OCI-LY7 (cell line): ENCODE measurements at regions not wholly inside any gene's neighbourhood (a gene's known extent, or its start where the extent isn't known, plus 50 kb on each side); places are given as distances from the start of the nearest gene placed in this dataset.

Experiments used
- BruUV-seq: library from RNA; stranded (reverse); fragments of 400-500 nt; replicated peaks from 2 replicates; lab custom pipeline; 2021; lab: Mats Ljungman, UMichigan
- CTCF ChIA-PET: fragments of 300-600 bp; sonication (Branson Sonifier 250); formaldehyde crosslinking; loops from one replicate; lab custom pipeline; 2022; ENCODE audit warnings: antibody characterized with exemption; ENCODE audit not compliant: unreplicated experiment; lab: Charles Lee
- POLR2A ChIA-PET: fragments of 300-600 bp; sonication (Branson Sonifier 250); formaldehyde crosslinking; loops from one replicate; lab custom pipeline; 2022; ENCODE audit warnings: antibody characterized with exemption; lab: Charles Lee
- DNase-seq: peaks from one replicate; pipeline ENCODE4 v3.0.0-alpha.2; 2015; ENCODE audit warnings: low spot score
- H2AFZ ChIP-seq: fragments of 200-600 bp; sonication (generic), shearing (Covaris generic); 2 replicates; pipeline ENCODE4 v1.6.1; 2014; ENCODE audit warnings: mild to moderate bottlenecking, antibody characterized with exemption, low read length, moderate library complexity
- H3K27ac ChIP-seq: fragments of 200-600 bp; sonication (generic); 2 replicates; pipeline ENCODE4 v1.5.1; 2014; ENCODE audit warnings: mixed run types, low read depth, mild to moderate bottlenecking, moderate library complexity, low read length, inconsistent platforms; ENCODE audit not compliant: poor library complexity, severe bottlenecking
- H3K36me3 ChIP-seq: fragments of 200-600 bp; sonication (generic); 2 replicates; pipeline ENCODE4 v1.6.1; 2014; ENCODE audit warnings: mild to moderate bottlenecking, antibody characterized with exemption, low read length, moderate library complexity, mixed read lengths; ENCODE audit not compliant: insufficient read depth
- H3K4me1 ChIP-seq: fragments of 200-600 bp; sonication (generic); 2 replicates; pipeline ENCODE4 v1.5.1; 2014; ENCODE audit warnings: mild to moderate bottlenecking, low read length; ENCODE audit not compliant: insufficient read depth, poor library complexity, severe bottlenecking
- H3K4me2 ChIP-seq: fragments of 200-600 bp; sonication (generic); 2 replicates; pipeline ENCODE4 v1.6.1; 2014; ENCODE audit warnings: mild to moderate bottlenecking, low read length
- H3K4me3 ChIP-seq: fragments of 200-600 bp; sonication (generic); 2 replicates; pipeline ENCODE4 v1.5.1; 2014; ENCODE audit warnings: mild to moderate bottlenecking, low read depth, low read length; ENCODE audit not compliant: poor library complexity, severe bottlenecking
- H3K79me2 ChIP-seq: fragments of 200-600 bp; sonication (generic); 2 replicates; pipeline ENCODE4 v1.6.1; 2016; ENCODE audit warnings: low read depth, mild to moderate bottlenecking, low read length, moderate library complexity, mixed read lengths; ENCODE audit not compliant: insufficient read depth
- H3K9me2 ChIP-seq: fragments of 200-600 bp; sonication (generic); 2 replicates; pipeline ENCODE4 v1.6.1; 2016; ENCODE audit warnings: mild to moderate bottlenecking, low read length, mixed read lengths; ENCODE audit not compliant: insufficient read depth
- H3K9me3 ChIP-seq: fragments of 200-600 bp; sonication (generic); 2 replicates; pipeline ENCODE4 v1.6.1; 2014; ENCODE audit warnings: mild to moderate bottlenecking, mixed run types, low read length, mixed read lengths
- H4K20me1 ChIP-seq: fragments of 200-600 bp; sonication (generic); 2 replicates; pipeline ENCODE4 v1.6.1; 2014; ENCODE audit warnings: mild to moderate bottlenecking, antibody characterized with exemption, low read length, moderate library complexity, mixed read lengths; ENCODE audit not compliant: insufficient read depth
- EZH2phosphoT487 ChIP-seq: fragments of 200-600 bp; sonication (generic); IDR thresholded peaks from 2 replicates; pipeline ENCODE4 v1.6.1; 2018; ENCODE audit warnings: low read depth, borderline replicate concordance, mild to moderate bottlenecking, mixed run types, antibody characterized with exemption, low read length, moderate library complexity, mixed read lengths
- intact Hi-C: fragments of 100-400 bp; cut with micrococcal nuclease; formaldehyde crosslinking; loops from one replicate; pipeline ENCODE4 v1.10.0; 2022; ENCODE audit not compliant: unreplicated experiment
- TF ChIP-seq, protein P1 (sequence below): fragments of 200-600 bp; sonication (generic); conservative IDR thresholded peaks from 2 replicates; pipeline ENCODE4 v1.5.1; 2014; ENCODE audit warnings: mild to moderate bottlenecking, antibody characterized with exemption, low read length, moderate library complexity, mixed read lengths

- Histone ChIP-seq H3K9me2 (no peaks in the 10 kb centered on the region), H3K27ac (no peak overlapping the region), H3K36me3 (no peaks in the 10 kb centered on the region), H2AFZ (no peak overlapping the region), H3K79me2 (no peaks in the 10 kb centered on the region), H3K4me1 (peaks cover 9% of the 10 kb centered on the region), H4K20me1 (no peaks in the 10 kb centered on the region), H3K9me3 (no peaks in the 10 kb centered on the region), H3K4me3 (no peak overlapping the region), H3K4me2 (no peak overlapping the region)
- ChIA-PET POLR2A (interaction anchor here (0.8 to 1.0 kb wide), 2 partner anchors 8 to 63 kb away, joined by 3 read pairs; no protein-coding TSS in a partner anchor), CTCF (interaction anchor here (1.2 kb wide), 1 partner anchor 437 kb away, joined by 3 read pairs; the partner anchor contains the start of gene RAPGEF3)
- no peak for DNase-seq
- no peak for TF ChIP-seq EZH2phosphoT487
- TF ChIP-seq, protein P1, sequence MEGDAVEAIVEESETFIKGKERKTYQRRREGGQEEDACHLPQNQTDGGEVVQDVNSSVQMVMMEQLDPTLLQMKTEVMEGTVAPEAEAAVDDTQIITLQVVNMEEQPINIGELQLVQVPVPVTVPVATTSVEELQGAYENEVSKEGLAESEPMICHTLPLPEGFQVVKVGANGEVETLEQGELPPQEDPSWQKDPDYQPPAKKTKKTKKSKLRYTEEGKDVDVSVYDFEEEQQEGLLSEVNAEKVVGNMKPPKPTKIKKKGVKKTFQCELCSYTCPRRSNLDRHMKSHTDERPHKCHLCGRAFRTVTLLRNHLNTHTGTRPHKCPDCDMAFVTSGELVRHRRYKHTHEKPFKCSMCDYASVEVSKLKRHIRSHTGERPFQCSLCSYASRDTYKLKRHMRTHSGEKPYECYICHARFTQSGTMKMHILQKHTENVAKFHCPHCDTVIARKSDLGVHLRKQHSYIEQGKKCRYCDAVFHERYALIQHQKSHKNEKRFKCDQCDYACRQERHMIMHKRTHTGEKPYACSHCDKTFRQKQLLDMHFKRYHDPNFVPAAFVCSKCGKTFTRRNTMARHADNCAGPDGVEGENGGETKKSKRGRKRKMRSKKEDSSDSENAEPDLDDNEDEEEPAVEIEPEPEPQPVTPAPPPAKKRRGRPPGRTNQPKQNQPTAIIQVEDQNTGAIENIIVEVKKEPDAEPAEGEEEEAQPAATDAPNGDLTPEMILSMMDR = no peak
- intact Hi-C loops = no loop called here
- BruUV-seq = no TSS peak
These were observed 241.7 kb upstream of the AMIGO2 start for GRCh38 chr12:47321436-47321835.

- no peaks in the 10 kb centered on the region for H3K9me3 ChIP-seq
- no peak overlapping the region for H3K27ac ChIP-seq
- H3K4me3 ChIP-seq = no peak overlapping the region
- H4K20me1 ChIP-seq = no peaks in the 10 kb centered on the region
- H3K9me2 ChIP-seq = no peaks in the 10 kb centered on the region
- H3K4me1 ChIP-seq = peaks cover 9% of the 10 kb centered on the region
- POLR2A ChIA-PET = interaction anchor here (0.6 kb wide), 2 partner anchors 11 to 36 kb away, joined by 3 read pairs; no protein-coding TSS in a partner anchor
- no TSS peak for BruUV-seq
- H3K36me3 ChIP-seq = no peaks in the 10 kb centered on the region
- no peak overlapping the region for H3K4me2 ChIP-seq
- no peak overlapping the region for H2AFZ ChIP-seq
- no peaks in the 10 kb centered on the region for H3K79me2 ChIP-seq
- intact Hi-C loops = no loop called here
- CTCF ChIA-PET = no interaction called here
- no peak for DNase-seq
- TF ChIP-seq, protein P1 = no peak
- TF ChIP-seq EZH2phosphoT487 = no peak
These were observed 240.0 kb upstream of the AMIGO2 start for GRCh38 chr12:47319746-47320145.

GRCh38 chr12:47318963-47319362 is 239.2 kb upstream of the AMIGO2 start:
- POLR2A ChIA-PET = interaction anchor here (0.7 kb wide), 1 partner anchor 274 kb away, joined by 12 read pairs; no protein-coding TSS in a partner anchor
- Histone ChIP-seq H3K4me2 (no peak overlapping the region), H3K4me1 (peaks cover 9% of the 10 kb centered on the region), H3K4me3 (no peak overlapping the region), H4K20me1 (no peaks in the 10 kb centered on the region), H3K27ac (no peak overlapping the region), H3K9me2 (no peaks in the 10 kb centered on the region), H3K9me3 (no peaks in the 10 kb centered on the region), H3K36me3 (no peaks in the 10 kb centered on the region), H3K79me2 (no peaks in the 10 kb centered on the region), H2AFZ (no peak overlapping the region)
- intact Hi-C loops = no loop called here
- no peak for DNase-seq
- no TSS peak for BruUV-seq
- CTCF ChIA-PET = no interaction called here
- TF ChIP-seq, protein P1 = no peak
- no peak for TF ChIP-seq EZH2phosphoT487
